ENCODE measurements at regions not wholly inside any gene's neighbourhood (a gene's known extent, or its start where the extent isn't known, plus 50 kb on each side); places are given as distances from the start of the nearest gene placed in this dataset.

DNA sequence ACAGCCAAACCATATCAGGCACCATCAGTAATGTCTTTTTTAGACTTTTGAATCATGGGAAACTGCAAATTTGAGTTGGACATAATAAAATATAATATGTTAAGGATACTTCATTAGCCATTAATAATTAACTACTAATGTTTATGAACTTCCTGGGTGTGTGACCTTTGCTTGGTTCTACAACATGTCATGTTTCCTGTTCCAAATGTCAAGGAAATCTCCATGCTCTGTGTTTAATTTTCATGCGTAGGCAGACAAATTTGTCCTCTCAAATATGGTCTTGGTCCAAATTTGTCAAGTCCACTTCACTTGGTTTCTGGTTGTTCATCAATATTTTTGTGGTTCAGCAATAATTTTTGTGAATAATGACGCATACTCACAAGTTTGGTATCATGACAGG, 410.5 kb downstream of the BMP2 start:
- DNase-seq = no peak

DNA sequence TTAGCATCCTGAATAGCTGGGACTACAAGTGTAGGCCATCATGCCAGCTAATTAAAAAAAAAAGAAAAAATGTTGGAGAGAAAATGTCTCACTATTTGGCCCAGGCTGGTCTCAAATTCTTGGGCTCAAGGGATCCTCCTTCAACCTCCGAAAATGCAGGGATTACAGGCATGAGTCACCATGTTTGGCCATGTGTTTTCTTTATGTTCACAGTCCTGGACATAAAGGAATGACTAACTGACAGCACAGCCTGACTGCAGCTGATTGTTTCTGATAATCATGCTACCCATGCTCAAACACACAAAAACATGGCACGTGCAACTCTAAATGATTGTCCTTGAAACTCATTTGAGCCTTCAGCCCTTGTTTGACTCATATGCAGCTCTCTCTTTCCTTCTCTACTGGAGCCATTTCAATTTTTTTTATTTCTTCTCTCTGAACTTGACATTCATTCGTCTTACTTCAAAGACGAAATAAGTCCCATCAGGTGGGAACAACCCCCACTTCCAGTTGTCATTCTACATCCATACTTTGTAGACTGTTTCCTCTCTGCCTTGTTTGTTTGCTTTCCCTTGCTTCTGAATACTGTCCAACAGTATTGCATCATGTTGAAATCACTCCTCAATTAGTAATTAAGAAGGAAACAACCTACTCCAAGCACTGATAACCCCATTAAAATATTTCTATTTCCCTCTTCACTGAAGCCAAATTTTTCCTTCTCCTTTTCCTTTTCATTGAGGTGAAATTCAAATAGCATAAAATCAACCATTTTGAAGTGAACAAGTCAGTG, 413.0 kb downstream of the BMP2 start:
- DNase-seq = no peak

DNA sequence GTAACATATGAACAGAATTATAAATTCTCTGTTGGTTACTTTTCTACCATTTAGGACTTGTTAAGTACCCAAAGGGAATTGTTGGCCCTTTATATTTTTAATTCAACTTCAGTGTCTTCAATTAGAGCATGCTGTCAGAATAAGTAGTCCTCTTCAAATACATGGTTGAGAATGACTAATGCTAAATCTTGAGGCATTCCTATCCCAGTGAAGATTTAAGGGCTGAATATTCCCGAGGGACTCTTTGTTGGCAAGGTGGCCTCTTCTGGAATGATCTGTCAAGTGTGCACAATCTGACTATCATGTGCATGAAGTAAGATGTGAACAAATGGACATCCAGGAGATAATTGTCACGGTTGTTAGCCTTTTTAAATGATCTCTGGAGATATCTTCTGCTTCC, 421.7 kb downstream of the BMP2 start:
- DNase-seq = no peak

DNA sequence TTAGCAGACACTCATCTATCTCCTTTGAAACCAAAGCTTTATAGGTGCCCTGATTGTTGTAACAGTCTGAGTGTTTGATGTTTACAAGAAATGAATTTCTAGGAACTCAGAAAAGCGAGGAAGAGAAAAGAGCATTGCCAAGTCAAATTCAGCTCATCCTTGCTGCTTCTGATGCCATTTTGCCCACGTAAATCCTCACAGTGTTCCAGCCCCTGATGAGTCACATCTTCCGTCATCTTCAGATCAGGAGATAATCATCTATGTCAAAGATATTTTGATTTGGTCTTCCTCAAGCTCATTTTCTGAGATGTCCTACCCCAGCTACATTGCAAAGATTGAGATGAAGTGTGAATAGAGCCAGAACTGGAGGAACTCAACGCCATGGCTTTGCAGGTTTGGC, 426.2 kb downstream of the BMP2 start:
- no peak for DNase-seq

DNA sequence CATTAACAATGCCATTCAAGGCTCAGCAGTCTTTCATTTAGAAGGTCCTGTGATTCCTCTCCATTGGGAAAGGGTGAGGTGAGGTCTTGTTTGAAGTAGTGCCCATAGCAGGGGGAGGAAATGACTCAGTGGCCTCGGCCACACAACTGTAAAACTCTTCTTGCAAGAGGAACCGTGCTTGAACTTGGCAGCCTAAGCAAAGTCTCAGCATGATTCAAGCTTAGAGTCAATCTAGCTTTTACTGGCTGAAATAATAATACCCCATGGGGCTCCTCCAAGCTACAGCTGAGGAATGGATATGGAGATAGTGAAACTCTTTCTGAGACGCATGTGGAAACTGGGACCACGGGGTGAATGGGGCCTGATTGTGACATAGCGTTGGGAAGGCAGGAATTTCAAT, 428.2 kb downstream of the BMP2 start:
- no peak for DNase-seq

DNA sequence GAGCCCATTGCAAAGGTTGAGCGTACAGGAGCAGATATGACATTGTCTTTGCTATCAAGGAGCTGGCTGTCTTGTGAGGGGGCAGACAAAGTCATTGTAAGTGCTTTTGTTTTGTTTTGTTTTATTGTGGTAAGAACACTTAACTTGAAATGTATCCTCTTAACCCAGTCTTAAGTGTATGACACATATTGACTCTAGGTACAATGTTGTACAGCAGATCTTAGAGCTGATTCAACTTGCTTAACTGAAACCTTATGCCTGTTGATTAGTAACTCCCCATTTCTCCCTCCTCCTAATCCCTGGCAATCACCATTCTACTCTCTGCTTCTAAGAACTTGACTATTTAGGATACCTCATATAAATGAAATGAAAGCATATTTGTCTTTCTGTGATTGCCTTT, 429.0 kb downstream of the BMP2 start:
- DNase-seq = no peak

DNA sequence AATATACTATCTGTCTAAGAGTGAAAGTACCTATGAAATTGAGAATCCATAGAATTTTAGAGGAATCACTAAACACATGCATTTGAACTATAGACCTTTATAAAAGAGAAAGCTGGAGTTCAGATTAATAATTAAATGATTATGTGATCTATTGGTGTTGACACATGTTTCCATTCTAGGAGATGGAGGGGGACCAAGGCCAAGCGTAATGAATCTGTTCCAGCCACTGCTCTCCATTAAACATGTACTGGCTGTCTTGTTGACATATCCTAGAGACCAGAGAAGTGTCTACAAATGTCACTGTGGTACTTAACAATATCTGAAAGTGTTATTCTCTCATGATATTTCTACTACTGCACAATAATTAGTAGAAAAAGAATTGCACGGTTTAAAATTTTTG, 432.4 kb downstream of the BMP2 start:
- no peak for DNase-seq

DNA sequence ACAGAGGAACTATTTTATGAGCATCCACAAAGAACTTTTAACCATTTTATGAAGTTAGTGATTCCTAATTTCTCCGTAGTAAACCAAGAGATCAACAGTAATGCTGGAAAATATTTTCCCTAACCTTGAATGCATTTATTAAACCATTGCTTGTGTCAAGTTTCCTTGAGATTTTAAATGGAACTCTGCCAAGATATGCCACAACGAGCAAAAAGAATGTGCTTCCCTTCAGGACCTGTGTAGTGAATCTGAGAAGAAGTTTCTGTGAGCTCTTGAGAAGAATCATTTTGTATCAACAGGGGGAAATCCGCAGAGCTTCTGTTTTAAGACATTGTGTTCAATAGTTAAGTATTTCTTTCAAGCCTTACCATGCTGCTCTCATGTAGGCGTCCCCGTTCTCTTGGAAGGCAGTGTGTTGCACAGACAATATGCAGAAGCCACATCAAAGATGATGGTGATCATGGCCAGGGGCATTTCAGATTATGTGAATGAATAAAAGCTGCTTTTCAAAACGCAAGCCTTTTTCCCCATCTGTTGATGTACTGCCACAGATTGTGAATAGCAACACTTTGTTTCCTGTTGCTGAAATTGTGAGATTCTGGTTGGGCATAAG, 439.8 kb downstream of the BMP2 start:
- DNase-seq = no peak

DNA sequence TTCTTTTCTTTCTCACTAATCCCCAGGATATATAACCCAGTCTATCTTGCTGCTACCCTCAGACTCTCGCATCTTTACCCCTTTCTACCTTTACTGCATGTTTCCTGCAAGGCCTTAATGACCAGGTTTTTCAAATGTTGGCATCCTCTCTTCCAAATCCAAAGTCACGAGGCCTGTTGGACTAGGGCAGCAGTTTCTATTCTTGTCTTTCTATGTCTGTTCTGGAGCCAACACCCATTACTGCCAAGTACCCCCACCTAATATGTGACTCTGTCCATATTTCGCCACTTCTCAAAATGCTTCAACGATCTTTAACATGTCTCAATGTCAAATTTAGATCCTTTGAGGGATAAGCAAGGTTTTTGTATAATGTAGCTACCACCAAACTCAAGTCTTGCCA, 443.4 kb downstream of the BMP2 start:
- DNase-seq = no peak

DNA sequence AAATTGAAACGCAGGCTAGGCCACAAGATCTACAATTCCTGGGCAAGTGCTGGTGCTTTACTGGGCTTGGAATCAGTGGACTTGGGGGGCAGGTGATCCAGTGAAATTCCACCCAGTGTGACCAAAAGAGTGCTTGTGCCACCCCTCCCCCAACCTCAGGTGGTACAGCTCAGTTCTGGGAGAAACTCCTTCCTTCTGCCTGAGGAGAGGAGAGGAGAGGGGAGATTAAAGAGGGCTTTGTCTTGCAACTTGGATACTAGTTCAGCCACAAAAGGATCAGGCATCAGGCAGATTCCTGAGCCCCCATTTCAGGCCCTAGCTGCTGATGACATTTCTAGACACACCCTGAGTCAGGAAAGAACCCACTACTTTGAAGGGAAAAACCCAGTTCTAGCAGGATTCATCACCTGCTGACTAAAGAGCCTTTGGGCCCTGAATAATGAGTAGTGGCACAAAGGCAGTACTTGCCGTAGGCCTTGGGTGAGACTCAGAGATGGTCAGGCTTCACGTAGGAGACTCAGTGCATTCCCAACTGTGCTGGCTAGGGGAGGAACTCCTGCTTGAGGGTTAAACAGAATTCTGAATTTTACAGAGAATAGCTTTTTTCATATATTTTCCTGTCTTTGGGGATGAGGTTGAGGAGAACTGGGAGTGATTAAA, 446.7 kb downstream of the BMP2 start:
- DNase-seq = no peak

DNA sequence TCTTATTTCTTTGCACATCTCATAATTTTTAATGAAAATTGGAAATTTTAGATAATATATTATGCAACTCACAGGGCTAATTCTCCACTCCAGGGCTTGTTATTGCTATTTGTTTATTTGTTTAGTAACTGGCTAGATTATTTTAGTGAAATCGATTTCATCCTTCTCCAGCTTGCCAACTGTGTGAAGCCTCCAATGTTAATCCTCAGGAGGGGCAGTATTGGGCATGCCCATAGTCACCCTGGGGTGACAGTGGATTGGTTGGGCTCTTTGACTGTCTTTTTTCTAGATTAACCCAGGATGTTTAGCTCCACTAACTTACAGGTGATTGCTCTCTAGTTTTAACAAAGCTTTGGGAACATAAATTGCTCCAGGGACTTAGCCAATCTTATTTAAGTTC, 450.1 kb downstream of the BMP2 start:
- no peak for DNase-seq

DNA sequence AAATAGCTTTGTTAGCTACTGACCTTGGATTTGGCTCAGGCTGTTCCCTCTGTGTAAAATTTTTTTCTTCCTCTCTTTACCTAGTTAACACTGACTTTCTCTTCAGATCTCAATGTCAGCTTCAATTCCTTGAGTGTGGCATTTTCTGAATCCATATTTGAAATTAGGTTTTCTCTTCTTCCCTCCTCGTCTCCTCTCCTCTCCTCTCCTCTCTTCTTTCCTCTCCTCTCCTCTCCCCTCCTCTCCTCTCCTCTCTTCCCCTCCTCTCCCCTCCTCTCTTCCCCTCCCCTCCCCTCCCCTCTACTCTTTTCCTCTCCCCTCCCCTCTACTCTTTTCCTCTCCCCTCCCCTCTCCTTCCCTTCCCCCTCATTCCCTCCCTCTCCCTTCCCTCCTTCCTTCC, 453.3 kb downstream of the BMP2 start:
- no peak for DNase-seq

DNA sequence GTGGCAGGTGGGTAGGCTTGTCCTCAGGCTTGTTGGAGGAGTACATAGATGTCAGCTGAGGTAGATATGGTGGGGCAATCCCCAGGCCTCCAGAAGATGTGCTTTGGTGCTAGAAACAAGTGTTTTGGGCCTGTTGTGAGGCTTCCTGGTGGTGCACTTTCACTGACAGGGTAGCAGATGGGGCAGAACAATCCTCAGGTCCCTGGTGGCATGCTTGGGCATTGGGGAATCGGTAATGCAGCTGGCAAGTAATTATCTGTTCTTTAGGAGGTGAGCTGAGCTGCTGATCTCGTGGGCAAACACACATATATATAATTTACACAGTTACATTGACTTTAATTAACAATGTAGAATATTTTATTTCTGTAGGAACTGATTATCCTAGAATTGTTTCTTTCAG, 458.7 kb downstream of the BMP2 start:
- no peak for DNase-seq

DNA sequence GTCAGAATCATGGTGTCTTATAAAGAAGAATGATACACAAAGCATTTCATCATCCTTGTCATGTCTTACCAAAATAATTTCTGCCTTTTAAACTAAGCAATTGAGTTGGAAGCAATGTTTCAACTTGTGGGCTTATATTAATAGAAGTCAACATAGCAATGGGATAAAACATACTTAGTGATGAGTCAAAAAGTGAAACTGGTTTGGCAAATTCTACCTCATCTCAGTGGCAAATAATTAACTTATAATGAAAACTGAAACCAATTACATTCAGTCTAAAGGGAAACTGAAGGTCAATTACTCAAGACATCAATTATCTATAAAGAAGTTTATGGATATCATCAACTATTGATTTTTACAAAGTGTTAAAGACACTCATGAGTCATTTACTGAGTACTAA, 463.8 kb downstream of the BMP2 start:
- no peak for DNase-seq

DNA sequence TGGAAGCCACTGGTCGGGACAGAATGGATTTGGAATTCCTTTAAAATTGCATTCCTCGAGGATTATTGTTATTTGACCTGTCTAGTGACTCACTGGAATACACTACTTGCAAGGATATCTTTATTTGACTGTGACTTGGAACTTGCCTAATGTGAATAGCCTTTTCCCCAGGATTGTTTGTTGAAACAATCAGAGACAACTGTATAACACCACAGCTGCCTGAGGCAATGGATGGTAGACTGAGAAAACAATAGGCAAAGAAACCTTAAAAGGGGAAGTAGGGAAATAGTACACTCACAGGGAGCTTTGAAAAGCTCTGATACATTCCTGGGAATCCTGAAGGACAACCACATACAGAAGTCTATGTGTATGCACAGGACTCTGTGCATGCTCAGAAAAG, 465.3 kb downstream of the BMP2 start:
- DNase-seq = no peak

DNA sequence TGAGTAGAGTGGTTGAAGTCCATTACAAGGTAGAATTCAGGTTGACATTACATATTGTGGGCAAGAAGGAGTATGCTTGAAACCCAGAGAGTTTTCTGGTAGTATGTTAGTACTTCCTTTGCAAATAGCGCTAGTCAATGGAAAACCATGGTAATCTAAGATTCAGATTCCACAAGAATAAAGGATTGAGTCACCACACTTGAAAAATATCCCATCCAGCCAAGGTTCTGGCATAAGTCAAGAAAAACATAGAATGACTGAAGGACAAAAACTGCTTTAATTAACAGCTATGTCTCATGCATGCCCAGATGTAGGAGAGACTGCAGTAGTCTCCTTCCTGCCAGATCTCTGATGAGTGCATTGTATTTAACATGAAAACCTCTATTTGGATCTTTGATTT, 469.8 kb downstream of the BMP2 start:
- DNase-seq = no peak

DNA sequence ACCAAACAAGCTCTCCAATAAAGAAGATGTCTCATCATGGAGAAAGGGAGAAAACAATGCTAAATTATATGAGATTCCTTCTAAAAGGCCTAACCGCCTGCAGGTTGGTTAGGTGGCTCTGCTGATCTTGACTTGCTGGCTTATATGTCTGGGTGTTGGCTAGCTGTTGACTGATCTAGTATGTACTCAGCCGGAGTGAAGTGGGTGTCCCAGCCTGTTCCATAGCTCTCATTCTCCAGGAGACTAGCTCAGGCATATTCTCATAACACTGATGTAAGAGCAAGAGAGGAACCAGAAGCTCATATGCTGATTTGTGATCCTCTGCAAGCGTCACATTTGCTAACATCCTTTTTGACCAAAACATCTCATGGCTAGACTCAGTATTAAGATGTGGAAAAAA, 473.0 kb downstream of the BMP2 start:
- no peak for DNase-seq

DNA sequence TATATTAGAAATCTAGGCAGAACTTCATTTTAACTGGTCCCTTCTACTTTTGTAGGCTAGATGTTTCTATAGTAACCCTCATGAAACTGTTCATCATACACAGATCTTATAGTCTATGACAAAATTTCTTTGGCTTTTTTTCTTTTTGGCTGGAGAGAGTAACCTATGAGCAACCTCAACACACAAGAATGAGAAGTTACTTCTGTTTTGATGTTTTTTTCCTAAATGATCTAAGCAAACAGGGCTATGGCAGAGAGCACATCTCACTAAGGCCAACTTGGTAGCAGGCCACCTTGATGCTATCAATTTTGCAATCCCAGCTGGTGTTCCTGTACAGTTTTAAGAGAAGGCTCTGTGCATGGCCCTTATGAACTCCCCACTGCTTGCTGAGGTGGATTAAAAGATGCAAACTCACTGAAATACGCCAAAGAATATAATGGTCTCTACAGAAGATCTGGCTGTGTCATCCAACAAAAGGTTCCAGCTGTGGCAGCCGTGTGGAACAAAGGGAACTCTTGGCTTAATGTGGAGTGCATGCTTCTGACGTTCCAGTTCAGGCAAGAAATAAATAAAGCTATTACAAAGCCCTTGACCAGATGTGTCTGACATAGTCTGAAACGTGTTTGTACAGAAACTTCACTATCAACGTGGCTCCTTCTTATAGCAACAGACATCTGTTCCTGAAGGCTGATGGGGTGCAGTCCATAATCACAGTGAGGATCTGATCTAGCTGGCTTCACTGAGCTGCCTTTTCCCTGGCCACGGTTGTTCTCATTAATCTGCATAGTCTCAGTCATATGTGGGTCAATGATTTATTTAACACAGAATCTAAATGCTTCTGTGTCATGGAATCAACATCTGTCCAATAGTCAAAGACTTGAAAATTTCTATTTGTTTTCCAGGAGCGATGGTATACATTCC, 481.1 kb downstream of the BMP2 start:
- DNase-seq = no peak

DNA sequence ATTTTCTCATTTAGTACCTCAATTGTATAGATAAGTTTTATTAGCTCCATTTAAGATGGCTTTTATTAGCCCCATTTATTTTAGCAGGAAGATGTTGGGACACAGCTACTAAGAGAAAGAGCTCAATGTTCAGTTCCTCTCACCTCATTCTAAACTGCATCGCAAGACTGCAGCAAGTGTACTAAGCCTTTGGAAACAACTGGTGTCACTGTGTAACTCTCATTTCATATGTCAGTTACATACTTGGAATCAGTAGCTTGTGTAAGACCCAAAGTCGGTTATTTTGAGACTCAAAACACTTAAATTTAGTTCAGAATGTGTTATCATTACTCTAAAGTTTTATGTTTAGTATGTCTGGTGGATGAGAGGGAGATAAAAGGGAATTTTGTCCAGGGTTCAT, 482.9 kb downstream of the BMP2 start:
- DNase-seq = no peak

DNA sequence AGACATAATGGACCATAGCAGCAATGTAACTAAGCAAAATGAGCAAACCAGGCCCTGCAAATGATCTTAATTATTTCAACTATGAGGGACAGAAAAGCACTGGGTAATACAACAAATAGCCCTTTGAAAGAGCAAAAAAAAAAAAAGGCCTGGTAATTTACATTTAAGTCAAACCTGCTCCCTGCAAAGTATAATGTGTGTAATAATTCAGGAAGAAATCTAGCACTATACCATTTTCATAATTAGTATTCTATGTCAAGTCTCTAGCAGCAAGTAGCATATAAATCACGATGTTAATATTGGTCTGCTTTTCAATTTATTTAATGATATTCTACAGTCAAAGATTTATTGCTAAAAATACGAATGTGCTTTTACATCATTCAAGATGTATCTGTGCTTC, 489.6 kb downstream of the BMP2 start:
- no peak for DNase-seq

DNA sequence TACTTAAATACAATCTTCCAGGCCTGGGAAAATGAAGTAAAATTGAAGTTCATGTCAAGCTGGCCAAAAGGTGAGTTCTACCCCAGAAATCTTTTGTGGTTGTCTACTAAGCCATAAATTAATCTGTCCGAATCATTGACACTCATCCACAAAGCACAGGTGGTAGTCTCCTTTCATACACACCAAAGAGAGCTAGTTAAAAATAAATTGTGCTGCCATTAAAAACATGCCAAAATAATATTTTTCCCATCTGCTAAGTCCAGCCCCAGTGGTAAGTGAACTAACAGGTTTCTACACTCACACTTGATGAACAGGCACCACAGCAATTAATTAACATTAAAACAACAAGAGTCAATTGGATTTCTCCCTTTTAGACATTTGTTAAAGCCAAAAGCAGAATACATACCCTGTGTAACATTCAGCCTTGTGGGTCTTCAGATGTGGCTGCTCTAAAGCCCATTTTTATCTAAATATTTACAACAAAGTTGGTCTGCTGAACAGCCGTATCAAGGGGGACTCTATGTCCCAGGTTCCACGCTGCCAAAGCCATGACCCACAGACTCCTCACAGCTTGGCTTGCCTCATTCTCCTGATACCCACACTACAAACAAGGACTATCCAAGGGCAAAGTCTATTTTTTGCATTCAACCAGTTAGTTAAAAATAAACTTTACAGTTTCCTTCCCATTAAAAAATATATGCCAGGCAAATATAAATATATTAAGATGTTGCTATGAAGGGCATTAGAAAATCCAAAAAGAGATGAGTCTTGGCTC, 490.4 kb downstream of the BMP2 start:
- DNase-seq = no peak

DNA sequence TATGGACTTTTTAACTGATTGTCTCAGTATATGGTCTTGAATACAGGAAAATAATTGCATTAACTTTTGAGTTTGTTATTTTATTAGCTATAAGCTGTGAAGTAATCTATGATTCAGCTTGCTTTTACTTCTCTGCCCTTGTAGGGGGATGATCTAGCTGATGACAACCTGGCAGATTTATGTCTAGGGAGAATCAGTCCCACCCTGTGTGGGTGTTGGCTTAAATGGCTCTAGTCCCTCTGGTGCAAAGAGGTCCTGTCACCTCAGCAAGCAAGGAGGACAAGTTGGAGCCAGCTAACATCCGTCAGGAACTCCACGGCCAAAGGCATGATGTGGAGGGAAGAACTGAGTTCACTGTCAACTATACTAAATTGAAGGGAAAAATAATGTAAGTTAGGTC, 495.3 kb downstream of the BMP2 start:
- DNase-seq = no peak

DNA sequence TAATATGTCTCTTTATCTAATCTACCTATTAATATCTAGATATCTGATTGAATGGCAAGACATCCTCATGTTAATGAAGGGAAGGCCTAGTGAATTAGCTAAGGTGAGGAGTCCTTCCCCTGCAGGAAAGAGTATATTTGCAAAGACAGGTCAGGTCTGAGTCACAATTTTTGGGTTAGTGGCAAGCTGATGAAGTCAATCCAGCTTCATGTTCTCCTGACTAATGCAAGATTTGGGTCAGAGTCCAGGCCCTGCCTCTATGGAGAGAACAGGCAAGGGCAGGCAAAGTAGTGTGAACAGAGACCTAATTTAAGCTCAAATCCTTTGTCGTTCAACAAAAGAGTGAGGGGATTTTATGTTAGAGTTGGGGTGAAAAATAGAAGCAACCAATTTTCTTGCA, 496.7 kb downstream of the BMP2 start:
- DNase-seq = no peak

Measured in stimulated activated naive CD4-positive, alpha-beta T cell (primary cell).